Loucy (cell line): ENCODE measurements at regions not wholly inside any gene's neighbourhood (a gene's known extent, or its start where the extent isn't known, plus 50 kb on each side); places are given as distances from the start of the nearest gene placed in this dataset.

Experiments used
- H2AFZ ChIP-seq: fragments of 200-600 bp; sonication (generic); 2 replicates; pipeline ENCODE4 v1.6.0; 2016; ENCODE audit warnings: antibody characterized with exemption, mild to moderate bottlenecking, low read length, moderate library complexity
- H3F3A ChIP-seq: fragments of 200-600 bp; 2 replicates; pipeline ENCODE4 v1.6.0; 2016; ENCODE audit warnings: antibody characterized with exemption, low read depth, mild to moderate bottlenecking
- H3K27me3 ChIP-seq: fragments of 200-600 bp; sonication (generic); 2 replicates; pipeline ENCODE4 v1.6.1; 2014; ENCODE audit warnings: low read length, mild to moderate bottlenecking; ENCODE audit not compliant: insufficient read depth, poor library complexity, severe bottlenecking
- H3K36me3 ChIP-seq: fragments of 200-600 bp; sonication (generic); 2 replicates; pipeline ENCODE4 v1.6.1; 2016; ENCODE audit warnings: low read length; ENCODE audit not compliant: insufficient read depth
- H3K4me1 ChIP-seq: fragments of 200-600 bp; sonication (generic); 2 replicates; pipeline ENCODE4 v1.5.1; 2014; ENCODE audit warnings: low read length, mild to moderate bottlenecking; ENCODE audit not compliant: insufficient read depth, poor library complexity, severe bottlenecking
- H3K4me2 ChIP-seq: fragments of 200-600 bp; sonication (generic); 2 replicates; pipeline ENCODE4 v1.6.0; 2014; ENCODE audit warnings: antibody characterized with exemption, low read length, low read depth, mild to moderate bottlenecking; ENCODE audit not compliant: poor library complexity, severe bottlenecking
- H3K4me3 ChIP-seq: fragments of 200-600 bp; sonication (generic); 2 replicates; pipeline ENCODE4 v1.5.1; 2014; ENCODE audit warnings: low read length, mild to moderate bottlenecking, mixed read lengths; ENCODE audit not compliant: poor library complexity, severe bottlenecking
- H3K79me2 ChIP-seq: fragments of 200-600 bp; sonication (generic); 2 replicates; pipeline ENCODE4 v1.6.1; 2014; ENCODE audit warnings: low read length; ENCODE audit not compliant: insufficient read depth
- H3K9ac ChIP-seq: fragments of 200-600 bp; sonication (generic); 2 replicates; pipeline ENCODE4 v1.6.0; 2014; ENCODE audit warnings: mild to moderate bottlenecking, low read depth, low read length, moderate library complexity; ENCODE audit not compliant: poor library complexity, severe bottlenecking
- H3K9me2 ChIP-seq: fragments of 200-600 bp; sonication (generic); replicated peaks from 2 replicates; pipeline ENCODE4 v1.6.1; 2016; ENCODE audit warnings: low read depth, low read length, mixed read lengths
- H3K9me3 ChIP-seq: fragments of 200-600 bp; sonication (generic); 2 replicates; pipeline ENCODE4 v1.6.1; 2014; ENCODE audit warnings: mild to moderate bottlenecking, antibody characterized with exemption, low read length, low read depth; ENCODE audit not compliant: insufficient read depth
- H4K20me1 ChIP-seq: fragments of 200-600 bp; sonication (generic); 2 replicates; pipeline ENCODE4 v1.6.0; 2014; ENCODE audit warnings: antibody characterized with exemption, low read length, mild to moderate bottlenecking; ENCODE audit not compliant: insufficient read depth, poor library complexity, severe bottlenecking
- EZH2phosphoT487 ChIP-seq: fragments of 200-600 bp; IDR thresholded peaks from 2 replicates; pipeline ENCODE4 v1.6.1; 2018; ENCODE audit warnings: antibody characterized with exemption, mild to moderate bottlenecking, moderate library complexity, borderline replicate concordance
- TF ChIP-seq, protein P1 (sequence below): fragments of 200-600 bp; sonication (generic); conservative IDR thresholded peaks from 2 replicates; pipeline ENCODE4 v1.5.1; 2014; ENCODE audit warnings: mild to moderate bottlenecking, antibody characterized with exemption, low read length

DNA sequence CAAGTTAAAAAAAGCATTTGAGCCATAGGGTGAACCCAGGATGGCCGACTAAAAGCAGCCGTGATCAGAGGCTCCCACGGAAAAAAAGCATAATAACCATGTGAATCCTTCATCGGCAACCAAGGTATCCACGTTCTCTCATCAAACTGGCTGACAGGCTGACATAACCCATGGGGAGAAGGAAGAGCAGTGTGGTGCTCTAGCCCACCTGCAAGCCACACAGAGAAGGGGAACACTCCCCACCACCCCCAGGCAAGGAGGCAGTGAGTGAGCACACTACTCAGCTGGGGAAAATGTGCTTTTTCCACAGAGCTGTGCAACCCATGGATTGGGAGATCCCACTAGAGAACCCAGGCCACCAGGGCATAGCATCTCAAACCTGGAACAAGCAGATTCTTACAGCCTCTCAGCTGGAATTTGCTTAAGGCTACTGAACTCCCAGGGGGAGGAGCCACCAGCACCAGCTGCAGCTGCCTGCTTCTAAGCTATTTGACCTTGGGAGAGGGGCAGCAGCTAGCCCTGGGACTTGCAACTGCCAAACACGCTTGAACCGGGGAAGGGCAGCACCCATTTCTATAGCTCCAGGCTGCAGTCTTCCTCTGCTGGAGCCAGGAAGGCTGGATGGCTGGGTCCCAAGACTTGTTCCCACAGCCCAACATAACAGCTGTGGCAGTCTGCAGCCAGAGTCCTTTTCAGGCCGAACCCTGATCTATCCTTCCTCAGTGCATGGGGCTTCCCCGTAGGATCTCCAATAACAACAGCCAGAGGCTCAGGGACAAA lies 178.2 kb upstream of the NRG3 start:
- Histone ChIP-seq H3K79me2 (no peaks in the 10 kb centered on the region), H3K27me3 (no peaks in the 10 kb centered on the region), H3K4me3 (no peak overlapping the region), H3K9me2 (no peaks in the 10 kb centered on the region), H3K36me3 (no peaks in the 10 kb centered on the region), H3K9me3 (no peaks in the 10 kb centered on the region), H3F3A (no peaks in the 10 kb centered on the region), H2AFZ (no peak overlapping the region), H3K9ac (no peak overlapping the region), H3K4me2 (no peak overlapping the region), H3K4me1 (no peaks in the 10 kb centered on the region), H4K20me1 (no peaks in the 10 kb centered on the region)
- TF ChIP-seq, protein P1, sequence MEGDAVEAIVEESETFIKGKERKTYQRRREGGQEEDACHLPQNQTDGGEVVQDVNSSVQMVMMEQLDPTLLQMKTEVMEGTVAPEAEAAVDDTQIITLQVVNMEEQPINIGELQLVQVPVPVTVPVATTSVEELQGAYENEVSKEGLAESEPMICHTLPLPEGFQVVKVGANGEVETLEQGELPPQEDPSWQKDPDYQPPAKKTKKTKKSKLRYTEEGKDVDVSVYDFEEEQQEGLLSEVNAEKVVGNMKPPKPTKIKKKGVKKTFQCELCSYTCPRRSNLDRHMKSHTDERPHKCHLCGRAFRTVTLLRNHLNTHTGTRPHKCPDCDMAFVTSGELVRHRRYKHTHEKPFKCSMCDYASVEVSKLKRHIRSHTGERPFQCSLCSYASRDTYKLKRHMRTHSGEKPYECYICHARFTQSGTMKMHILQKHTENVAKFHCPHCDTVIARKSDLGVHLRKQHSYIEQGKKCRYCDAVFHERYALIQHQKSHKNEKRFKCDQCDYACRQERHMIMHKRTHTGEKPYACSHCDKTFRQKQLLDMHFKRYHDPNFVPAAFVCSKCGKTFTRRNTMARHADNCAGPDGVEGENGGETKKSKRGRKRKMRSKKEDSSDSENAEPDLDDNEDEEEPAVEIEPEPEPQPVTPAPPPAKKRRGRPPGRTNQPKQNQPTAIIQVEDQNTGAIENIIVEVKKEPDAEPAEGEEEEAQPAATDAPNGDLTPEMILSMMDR, result no peak
- no peak for TF ChIP-seq EZH2phosphoT487

DNA sequence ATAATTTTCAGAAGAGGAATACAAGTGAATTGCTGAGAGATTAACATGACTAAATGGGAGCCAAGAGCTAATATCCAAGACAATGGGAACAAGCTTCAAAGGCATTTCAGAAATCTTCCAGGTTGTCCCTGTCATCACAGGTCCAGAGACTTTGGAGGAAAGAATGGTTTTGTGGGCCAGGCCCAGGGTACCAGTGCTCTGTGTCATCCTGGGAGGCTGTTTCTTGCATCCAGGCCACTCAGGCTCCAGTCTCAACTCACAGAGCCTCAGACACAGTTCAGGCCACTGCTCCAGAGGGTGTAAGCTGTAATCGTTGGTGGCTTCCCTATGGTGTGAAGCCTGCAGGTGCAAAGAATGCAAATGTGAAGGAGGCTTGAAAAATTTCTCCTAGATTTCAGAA lies 170.4 kb upstream of the NRG3 start:
- Histone ChIP-seq H3K27me3 (no peaks in the 10 kb centered on the region), H3K9me3 (no peaks in the 10 kb centered on the region), H3K4me1 (no peaks in the 10 kb centered on the region), H3K9me2 (no peaks in the 10 kb centered on the region), H3K4me2 (no peak overlapping the region), H3F3A (no peaks in the 10 kb centered on the region), H3K36me3 (no peaks in the 10 kb centered on the region), H3K4me3 (no peak overlapping the region), H4K20me1 (no peaks in the 10 kb centered on the region), H3K9ac (no peak overlapping the region), H2AFZ (no peak overlapping the region), H3K79me2 (no peaks in the 10 kb centered on the region)
- TF ChIP-seq, protein P1, result no peak
- no peak for TF ChIP-seq EZH2phosphoT487

DNA sequence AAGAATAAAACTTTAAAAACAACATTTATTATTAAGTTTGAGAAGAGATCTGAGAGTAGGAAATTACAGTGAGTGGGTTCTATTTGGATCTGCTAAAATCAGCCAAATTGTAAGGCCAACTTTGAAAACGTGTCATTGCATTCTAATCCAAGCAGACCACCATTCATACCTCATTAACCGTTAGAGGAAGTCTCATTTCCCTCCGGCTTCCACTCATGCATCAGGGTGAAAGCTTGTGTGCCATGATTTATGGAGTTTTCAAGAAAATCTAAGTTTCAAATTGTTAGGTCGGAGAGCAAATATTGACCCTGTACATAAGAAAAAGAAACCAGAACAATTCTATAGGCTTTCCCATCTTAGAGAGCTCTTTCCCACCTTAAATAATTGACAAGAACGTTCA lies 166.6 kb upstream of the NRG3 start:
- Histone ChIP-seq H3F3A (no peaks in the 10 kb centered on the region), H3K27me3 (no peaks in the 10 kb centered on the region), H3K4me2 (no peak overlapping the region), H3K79me2 (no peaks in the 10 kb centered on the region), H4K20me1 (no peaks in the 10 kb centered on the region), H3K9me2 (no peaks in the 10 kb centered on the region), H3K4me1 (no peaks in the 10 kb centered on the region), H2AFZ (no peak overlapping the region), H3K9ac (no peak overlapping the region), H3K36me3 (no peaks in the 10 kb centered on the region), H3K4me3 (no peak overlapping the region), H3K9me3 (no peaks in the 10 kb centered on the region)
- TF ChIP-seq, protein P1, result no peak
- TF ChIP-seq EZH2phosphoT487, result no peak
